NK-92 (cell line): ENCODE measurements at regions not wholly inside any gene's neighbourhood (a gene's known extent, or its start where the extent isn't known, plus 50 kb on each side); places are given as distances from the start of the nearest gene placed in this dataset.

Source experiments
- DNase-seq: peaks from one replicate; lab custom pipeline; 2025; ENCODE audit not compliant: unreplicated experiment; lab: John Stamatoyannopoulos, UW

- no peak for DNase-seq
Measured at GRCh38 chr6:4620284-4621151, 155.7 kb upstream of the CDYL start.

DNA sequence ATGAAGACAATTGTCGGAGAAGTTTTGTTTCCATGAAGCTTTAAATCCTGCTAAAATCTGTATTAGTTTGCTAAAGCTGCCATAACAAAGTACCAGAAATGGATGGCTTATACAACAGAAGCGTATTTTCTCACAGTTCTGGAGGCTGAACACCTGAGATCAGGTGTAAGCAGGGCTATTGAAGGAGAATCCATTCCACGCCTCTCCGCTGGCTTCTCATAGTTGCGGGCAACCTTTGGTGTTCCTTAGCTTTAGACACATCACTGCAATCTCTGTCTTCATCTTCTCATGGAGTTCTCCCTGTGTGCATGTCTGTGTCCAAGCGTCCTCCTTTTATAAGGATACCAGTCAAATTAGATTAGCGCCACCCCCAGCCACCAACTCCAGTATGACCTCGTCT lies 159.9 kb upstream of the CDYL start:
- no peak for DNase-seq

DNA sequence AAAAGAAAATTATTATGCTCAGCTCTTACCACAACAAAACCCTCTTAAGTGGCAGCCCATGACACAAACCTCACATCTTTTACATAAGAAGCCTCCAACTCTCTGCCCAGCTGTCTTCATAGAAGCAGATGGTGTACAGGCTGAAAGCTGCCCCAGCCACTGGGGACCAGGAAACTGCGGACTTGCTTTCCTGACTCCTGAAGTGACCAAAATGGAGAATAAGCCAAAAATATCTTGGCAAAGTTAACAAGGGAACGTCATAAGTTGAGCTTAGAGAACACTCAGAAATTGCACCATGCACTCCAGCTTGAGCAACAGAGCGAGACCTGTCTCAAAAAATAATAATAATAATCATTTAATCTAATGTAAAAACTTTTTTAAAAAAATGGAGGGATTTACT lies 160.3 kb upstream of the CDYL start:
- no peak for DNase-seq

DNA sequence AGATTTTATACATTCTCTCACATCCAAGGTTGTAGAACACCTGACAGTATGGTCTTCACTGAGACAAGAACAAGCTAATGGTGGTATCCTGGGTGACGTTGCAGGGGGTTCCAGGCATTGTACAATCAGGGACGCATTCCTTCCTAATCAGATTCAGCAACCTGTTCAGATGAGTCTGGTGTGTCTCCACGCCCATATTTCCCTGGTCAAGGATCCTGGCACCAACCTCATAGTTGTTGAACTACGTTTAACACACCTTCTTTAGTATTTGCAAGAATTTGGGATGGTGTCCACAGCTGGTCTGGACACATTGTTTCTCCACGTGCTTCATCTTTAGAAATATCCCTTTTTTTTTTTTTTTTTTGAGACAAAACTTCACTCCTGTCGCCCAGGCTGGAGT lies 161.0 kb upstream of the CDYL start:
- no peak for DNase-seq

DNA sequence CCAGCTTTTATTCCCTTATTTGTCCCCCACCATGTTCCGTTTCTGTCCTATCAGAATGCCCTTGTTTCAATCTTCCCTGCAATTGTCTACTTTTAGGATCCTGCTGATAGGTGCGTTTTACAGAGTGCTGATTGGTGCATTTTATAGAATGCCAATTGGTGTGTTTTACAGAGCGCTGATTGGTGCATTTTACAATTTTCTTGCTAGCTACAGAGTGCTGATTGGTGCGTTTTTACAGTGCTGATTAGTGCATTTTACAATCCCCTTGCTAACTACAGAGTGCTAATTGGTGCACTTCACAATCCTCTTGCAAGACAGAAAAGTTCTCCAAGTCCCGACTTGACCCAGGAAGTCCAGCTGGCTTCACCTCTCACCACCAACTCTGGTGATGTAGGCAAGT lies 161.6 kb upstream of the CDYL start:
- no peak for DNase-seq

DNA sequence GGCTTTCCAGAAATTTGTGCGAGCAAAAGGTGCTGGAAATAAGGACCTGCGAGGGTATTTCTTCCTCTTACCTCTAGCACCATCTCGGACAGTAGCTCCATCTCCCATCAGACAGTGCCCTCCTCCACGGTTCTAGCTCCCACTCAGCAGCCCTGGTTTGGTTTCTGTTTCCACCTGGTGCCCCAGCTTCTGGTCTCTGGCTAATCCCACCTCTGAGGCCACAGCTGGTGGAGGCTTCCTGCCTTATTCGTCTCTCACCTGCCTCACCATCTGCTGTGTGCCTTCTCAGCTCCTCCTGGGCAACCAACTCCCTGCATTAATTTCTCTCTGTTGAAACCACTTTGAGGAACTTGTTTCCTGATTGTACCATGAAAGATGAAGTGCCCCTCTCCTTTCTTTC lies 162.4 kb upstream of the CDYL start:
- no peak for DNase-seq

DNA sequence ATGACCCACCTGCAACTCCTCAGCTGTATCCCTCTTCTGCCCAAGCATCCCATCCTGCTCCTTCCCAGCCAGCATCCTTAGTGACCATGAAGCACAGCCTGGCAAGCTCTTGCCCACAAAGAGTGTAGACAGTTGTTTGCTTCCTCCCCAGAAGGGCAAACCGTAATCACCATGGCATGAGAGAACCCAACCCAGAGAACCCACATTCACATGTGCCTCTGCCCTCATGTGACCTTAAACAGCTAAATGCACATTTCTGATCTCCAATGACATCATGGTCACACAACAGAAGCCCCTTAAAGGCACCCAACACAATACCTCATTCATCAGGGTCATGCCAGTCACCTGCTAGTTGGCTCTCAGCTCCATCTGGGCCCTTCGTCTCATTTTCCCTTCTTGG lies 162.8 kb upstream of the CDYL start:
- no peak for DNase-seq

DNA sequence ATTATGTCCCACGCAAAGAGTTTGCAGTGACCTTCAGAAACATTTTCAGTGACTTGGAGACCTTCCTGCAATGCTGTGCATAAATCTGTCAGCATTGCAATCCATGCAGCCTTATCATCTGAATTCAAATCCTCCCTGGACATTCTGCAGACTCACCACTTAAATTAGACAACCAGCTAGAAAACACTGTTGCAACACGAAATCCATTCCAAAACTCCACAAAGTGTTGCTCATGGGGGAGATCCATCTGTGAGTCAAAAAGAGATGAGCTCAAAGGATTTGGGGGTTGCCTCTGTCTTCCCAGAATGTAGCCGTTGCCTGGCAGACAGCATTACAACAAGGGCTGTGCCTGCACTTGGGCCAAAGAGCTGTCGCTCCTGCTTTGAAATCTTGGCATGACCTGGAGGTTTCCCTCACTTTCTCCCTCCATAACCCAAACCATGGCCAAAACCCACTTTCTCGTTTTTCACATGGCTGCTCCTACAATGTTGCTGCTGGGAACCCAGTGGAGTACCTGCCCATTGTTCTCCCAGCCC lies 163.5 kb upstream of the CDYL start:
- DNase-seq: no peak

- no peak for DNase-seq
Measured at GRCh38 chr6:4611429-4612129, 164.6 kb upstream of the CDYL start.

DNA sequence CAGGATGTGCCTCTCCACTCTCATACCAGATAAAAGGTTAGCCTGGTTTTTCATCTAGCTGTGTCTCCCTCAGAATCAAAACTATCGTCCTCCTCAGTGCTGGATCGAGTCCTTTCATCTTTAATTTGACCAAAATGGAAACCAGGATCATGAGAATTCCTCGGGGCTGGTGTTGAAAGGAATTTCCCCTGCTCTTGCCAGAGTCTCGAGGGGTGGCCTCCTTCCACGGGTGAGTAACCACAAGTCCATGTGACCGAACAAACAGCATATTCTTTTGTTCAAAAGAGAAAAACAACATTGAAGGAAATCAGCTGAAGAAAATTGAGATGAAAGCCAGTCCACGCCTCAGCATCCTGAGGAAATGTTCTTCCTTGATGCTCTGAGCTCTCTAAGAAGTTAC lies 165.9 kb upstream of the CDYL start:
- DNase-seq: no peak

GRCh38 chr6:4608361-4609115 lies 167.7 kb upstream of the CDYL start:
- no peak for DNase-seq

GRCh38 chr6:4607793-4608192 lies 168.4 kb upstream of the CDYL start:
- no peak for DNase-seq

DNA sequence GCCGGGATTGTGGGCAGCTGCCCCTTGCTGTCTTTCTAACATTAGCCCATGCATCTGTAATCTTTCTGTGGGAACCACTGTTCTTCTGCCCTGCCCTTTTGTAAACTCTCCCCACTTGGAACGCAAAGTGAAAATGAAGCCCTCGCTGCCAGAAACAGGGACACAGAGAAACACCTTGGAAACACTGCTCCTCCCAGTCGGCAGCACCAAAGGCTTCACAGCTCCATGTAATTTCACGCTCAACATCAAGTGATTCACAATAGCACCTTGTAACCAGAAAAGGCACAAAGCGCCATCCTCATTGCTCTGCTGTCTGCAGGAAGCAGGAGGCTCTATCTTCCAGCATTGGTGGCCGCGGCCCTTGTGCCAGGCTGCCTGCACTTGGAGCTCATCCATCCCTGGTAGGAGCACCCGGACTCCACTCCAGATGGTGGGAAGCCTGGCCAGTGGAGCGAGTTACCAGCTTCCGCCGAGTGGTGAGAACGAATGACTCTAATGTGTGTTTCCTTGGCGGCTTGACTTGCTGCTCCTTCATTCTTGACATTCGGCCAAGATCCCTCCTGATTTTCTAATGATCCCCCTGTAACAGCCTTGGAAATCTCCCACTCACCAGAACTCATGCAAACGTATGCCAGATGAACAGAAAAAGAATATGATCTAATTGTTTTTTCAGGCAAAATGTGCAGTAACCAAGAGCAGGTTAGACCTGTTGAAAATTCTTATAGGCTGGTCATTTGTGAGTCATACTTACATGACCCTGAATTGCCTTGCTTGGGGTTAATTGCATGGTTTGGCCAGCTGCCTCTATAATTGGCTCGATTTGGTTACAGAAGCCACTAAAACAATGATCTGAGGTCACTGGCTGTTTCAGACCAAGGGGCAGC lies 169.1 kb upstream of the CDYL start:
- peak; percentile 4 for DNase-seq

DNA sequence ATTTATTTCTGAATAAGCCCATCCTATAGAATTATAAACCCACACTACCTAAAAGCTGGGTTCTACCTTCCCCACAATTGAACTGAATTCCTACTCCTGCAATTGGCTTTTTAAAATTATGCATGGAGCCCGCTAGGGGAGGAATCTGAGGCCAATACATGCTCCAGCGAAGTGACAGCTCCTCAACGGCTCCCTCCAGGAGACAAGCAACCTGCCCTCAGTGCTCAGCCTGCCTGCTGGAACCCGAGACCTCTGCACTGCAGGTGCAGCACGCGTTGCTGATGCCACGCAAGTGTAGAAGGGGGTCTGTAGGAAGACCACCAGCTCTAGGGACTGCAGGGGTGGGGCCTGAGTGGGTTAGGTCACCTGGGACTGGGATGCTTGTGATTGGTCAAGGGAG lies 170.2 kb upstream of the CDYL start:
- no peak for DNase-seq

DNA sequence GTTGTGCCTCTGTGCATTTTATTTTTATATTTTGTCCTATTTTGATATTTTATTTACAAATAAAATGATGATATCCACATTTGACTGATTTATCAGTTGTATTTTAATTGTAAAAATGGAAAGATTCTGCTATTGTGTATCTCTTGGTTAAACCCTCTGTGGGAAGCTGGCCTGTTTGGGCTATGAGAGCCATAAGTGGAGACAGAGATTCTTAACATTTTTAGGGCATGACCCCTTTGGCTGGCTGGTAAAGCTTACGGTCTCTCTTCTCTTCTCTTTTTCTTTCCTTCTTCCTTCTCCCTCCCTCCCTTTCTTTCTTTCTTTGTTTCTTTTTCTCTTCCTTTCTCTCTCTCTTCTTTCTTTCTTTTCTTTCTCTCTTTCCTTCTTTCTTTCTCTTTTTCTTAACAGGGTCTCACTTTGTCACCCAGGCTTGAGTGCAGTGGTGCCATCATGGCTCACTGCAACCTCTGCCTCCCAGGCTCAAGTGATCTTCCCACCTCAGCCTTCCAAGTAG lies 172.3 kb upstream of the CDYL start:
- no peak for DNase-seq

- DNase-seq: no peak
Measured at GRCh38 chr6:4603291-4603690, 172.9 kb upstream of the CDYL start.

DNA sequence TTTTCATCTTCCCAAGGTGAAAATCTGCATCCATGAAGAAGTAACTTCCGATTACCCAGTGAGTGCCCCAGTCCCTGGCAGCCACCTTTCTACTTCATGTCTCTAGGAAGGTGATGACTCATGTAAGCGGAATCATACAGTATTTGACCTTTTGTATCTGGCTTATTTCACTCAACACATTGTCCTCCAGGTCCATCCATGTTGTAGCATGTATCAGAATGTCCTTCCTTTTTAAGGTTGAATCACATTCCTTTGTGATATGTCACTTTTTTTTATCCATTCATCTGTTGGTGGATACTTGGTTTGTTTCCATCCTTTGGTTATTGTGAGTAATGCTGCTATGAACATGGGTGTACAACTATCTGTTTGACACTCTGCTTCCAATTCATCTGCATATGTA lies 176.3 kb upstream of the CDYL start:
- DNase-seq: no peak

DNA sequence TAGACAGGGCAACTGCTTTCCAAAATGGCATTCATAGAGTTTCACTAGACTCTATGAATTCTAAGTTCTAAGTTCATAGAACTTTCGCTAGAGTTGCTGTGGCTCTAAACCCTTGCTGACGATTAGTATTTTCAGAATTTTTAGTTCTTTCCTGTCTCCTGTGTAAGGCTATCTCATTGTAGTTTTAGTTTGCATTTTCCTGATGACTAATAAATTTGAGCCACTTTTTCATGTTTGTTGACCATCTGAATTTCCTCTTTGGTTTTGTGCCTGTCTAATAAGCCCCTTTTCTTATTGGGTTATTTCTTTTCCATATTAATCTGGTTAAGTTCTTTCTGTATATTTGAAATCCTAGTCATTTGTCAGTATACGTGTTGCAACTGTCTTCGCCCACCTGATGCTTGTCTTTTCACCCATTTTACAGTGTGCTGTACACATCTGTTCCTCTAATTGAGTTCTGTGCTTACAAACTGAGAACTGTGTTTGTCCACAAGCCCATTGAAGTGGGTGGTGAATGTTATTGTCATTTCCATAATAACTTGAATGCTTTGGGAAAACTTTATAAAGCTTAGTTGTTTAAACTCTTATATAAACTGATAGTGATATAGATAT lies 177.7 kb upstream of the CDYL start:
- DNase-seq: no peak

DNA sequence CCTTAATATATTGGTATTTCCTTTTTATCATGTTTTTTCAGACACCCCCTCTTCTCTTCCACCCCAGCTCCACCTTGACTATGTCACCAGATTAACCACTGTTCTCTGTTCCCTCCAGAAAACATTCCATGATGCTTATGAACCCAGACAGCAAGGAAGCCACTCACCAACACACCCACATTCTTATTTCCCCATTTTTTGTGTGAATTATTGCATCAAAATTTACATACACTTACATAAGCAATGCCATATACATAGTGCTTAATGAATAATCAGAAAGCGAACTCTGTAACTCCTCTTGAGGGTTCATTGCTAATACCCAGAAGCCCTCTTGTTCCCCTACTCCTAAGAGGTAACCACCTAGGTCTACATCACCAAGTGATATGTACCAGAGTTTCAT lies 182.3 kb upstream of the CDYL start:
- DNase-seq: no peak

DNA sequence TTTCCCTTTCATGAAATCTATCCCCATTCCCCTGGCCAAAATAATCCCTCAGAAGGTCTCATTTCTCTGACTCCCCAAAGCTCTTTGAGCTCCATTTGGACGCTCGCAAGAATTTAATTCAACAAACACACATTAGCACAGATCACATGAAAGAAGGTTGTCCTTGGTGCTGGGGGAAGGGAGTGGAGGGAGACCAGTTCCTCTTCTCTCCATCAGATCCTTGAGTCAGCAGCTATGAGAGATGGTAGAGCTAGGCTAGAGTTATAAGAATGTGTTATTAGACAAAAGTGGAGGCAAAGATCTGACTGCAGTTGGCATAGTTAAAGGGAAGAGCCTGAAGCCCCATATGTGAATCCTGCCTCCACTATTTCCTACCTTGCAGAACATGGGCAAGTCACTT lies 184.2 kb upstream of the CDYL start:
- DNase-seq: no peak
